Ovary (tissue), 3 donors: ENCODE measurements at regions not wholly inside any gene's neighbourhood (a gene's known extent, or its start where the extent isn't known, plus 50 kb on each side); places are given as distances from the start of the nearest gene placed in this dataset.

ENCODE experiments used
- CTCF ChIP-seq, 3 donors: fragments of 450-650 bp in 2 of 3; fragments of 200-600 bp in 1 of 3; IDR thresholded peaks; one replicate each; pipeline versions ENCODE4 v1.5.1 to v1.8.0; 2016 to 2022; ENCODE audit warnings: antibody characterized with exemption in 3 of 3, mild to moderate bottlenecking in 1 of 3
- POLR2A ChIP-seq: fragments of 450-650 bp; IDR thresholded peaks from one replicate; pipeline ENCODE4 v1.6.1; 2017; ENCODE audit warnings: antibody characterized with exemption, mild to moderate bottlenecking, moderate library complexity
- donor health status: DM: no; HTN: no; CAD: no.

- TF ChIP-seq CTCF (IDR thresholded peaks at IDR 0.05): no peak
- TF ChIP-seq POLR2A: no peak
Observed at GRCh38 chr6:133609415-133610226, 279.3 kb upstream of the TCF21 start.
